Embryonic facial prominence (tissue), 1 donor: ENCODE measurements at regions not wholly inside any gene's neighbourhood (a gene's known extent, or its start where the extent isn't known, plus 50 kb on each side); places are given as distances from the start of the nearest gene placed in this dataset.
"Not testable (repeated sequence)": the region's sequence is repeated elsewhere in the genome, so short reads cannot be mapped to it uniquely, and the experiment has no call there.

ENCODE experiments used
- DNase-seq: peaks from one replicate; pipeline ENCODE4 v3.0.0-alpha.2; 2016; ENCODE audit errors: extremely low spot score

GRCh38 chr20:52049001-52049731 lies 142.4 kb downstream of the ZFP64 start:
- no peak for DNase-seq

DNA sequence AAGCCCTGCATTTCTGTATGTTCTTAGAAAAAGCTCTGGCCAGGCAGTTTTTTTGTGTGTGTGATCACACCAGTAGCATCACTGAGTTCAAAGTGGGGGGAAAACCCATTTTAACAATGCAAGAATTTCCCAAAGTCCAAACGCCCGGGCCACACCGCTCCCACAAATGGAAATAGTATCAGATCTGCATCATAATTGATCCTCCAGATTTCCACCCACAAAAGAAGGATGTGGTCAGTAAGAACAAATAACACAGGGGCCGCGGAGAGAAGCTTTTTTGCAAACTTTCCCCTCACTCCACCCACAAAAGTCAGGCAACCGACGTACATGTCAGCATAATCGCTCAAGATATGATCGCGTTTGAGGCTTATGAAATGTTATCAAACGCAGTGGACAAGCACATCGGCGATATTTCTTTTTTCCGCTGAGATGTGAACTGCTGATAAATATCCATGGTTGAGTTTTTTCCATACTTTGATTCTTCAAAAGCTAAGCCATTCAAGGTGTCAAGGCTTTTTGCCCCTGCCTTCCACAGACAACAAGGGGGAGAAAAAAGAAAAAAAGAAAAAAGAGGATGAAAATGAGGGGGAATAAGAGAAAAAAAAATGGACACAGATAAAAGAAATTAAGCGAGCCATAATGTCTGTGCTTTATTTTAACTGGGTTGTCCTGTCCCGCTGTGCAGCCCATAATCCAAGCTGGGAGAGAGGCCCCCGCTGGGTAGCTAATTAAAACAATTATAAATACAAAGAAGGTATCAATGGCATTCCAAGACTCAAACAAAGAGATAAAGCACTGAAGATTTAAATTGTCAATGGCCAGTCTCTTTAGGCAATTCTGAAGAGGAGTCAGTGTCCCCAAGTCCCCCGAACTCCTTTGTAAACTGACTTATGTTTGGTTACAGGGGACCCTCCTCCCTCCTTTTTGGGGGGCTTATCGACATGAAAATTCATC lies 143.5 kb downstream of the ZFP64 start:
- no peak for DNase-seq

- DNase-seq: no peak
Observed at GRCh38 chr20:52041966-52042365, 149.6 kb downstream of the ZFP64 start.

- DNase-seq: no peak
Observed at GRCh38 chr20:52039790-52040189, 151.8 kb downstream of the ZFP64 start.

DNA sequence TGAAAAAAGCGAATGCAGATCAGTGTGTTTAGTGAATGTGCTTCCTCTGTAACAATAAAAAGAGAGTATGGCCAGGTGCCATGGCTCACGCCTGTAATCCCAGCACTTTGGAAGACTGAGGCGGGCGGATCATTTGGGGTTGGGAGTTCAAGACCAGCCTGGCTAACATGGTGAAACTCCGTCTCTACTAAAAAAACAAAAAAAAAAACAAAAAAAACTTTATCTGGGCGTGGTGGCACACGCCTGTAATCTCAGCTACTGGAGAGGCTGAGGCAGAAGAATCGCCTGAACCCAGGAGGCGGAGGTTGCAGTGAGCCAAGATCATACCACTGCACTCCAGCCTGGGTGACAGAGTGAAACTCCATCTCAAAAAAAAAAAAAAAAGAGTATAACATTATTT lies 152.9 kb downstream of the ZFP64 start:
- not testable (repeated sequence) for DNase-seq

DNA sequence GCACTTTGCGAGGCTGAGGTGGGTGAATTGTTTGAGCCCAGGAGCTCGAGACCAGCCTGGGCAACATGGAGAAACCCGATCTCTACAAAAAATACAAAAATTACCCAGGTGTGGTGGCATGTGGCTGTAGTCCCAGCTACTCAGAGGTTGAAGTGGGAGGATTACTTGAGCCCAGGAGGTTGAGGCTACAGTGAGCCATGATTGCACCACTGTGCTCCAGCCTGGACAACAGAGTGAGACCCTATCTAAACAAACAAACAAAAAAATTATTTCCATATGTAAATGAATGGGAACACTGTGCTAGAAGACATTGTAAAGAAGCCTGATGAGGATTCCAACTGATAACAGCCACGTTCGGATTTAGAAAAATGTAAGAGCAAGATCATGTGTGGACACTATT lies 154.2 kb downstream of the ZFP64 start:
- no peak for DNase-seq

GRCh38 chr20:52035977-52036376 lies 155.6 kb downstream of the ZFP64 start:
- DNase-seq: no peak

DNA sequence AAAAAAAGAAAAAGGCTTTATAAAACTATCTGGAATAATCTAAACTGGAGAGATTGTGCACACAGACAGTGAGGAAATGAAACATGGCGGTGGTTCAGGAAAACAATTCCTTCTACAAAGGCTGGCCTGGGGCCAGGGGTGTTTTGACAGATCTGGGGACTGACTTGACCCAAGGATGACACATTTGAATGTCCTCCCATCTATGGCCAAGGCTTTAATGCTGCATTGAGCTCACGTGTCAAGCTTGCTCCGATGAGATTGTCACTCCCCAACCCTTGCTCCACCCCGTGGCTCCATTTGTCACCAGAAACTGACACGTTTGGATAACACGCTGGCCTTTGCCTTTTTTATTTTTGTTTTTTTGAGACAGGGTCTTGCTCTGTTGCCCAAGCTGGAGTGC lies 156.1 kb downstream of the ZFP64 start:
- DNase-seq: no peak

DNA sequence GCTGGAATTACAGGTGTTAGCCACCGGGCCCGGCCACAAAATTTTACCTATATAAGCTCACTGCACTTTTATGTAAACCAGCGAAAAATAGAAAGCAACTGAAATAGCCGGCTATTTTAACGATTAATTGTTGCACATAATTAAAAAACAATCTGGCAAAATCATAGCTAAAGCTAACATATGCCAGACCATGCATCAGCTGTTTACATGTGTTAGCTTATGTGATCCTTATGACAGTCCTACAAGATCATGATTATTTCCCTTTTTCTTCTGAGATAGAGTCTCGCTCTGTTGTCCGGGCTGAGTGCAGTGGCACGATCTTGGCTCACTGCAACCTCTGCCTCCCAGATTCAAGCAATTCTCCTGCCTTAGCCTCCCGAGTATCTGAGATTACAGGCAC lies 157.0 kb downstream of the ZFP64 start:
- no peak for DNase-seq

GRCh38 chr20:52033313-52033712 lies 158.3 kb downstream of the ZFP64 start:
- no peak for DNase-seq

- not testable (repeated sequence) for DNase-seq
Observed at GRCh38 chr20:52032304-52032683, 159.3 kb downstream of the ZFP64 start.

DNA sequence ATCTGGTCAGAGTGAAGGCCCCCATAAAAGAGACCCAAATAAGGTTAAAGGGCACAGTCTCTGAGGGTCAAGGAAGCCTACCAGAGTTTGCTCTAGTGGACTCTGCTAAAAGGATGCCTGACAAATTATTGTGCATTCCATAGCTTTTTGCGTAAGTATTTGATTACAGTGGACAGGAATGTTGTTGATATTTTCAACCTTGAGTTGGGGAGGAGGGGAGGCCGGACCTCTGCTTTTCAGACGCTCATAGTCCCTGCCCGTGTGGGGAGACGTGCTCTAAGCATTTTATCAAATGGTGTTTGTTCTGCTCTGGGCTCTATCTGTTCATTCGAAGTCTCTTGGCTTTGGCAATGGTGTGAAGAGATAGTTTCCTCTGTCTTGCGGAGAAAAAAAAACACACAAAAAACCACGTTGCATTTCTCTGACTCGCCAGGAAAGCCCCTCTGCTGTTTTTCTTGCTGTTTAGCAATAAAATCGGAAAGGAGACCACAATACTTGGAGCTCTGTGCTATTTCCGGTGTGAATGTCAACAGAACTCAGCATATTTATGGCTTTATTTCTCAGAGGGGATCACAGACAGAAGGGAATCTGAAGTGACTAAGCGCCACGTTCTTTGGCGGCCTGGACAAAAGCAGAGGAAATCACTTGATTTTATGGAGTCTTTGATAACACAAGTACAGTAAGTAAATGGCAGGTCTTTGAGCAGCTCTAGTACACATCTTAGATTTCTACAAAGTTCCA lies 159.8 kb downstream of the ZFP64 start:
- no peak for DNase-seq

DNA sequence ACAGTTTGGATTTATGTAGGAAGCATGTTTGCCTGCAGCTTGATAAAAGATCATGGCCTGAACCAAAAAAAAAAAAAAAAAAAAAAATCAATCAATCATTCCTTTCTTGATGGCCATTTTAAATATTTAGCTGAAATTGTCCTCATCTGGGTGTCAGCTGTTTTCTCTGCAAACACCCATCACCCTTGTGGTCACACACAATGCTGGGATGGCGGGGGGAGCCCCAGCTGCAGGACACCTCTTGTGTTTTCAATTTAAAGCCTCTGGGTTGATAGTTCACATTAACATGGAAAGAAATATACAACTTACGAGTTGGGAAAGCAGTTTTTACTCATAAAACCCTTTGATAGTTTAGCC lies 160.4 kb downstream of the ZFP64 start:
- no peak for DNase-seq

DNA sequence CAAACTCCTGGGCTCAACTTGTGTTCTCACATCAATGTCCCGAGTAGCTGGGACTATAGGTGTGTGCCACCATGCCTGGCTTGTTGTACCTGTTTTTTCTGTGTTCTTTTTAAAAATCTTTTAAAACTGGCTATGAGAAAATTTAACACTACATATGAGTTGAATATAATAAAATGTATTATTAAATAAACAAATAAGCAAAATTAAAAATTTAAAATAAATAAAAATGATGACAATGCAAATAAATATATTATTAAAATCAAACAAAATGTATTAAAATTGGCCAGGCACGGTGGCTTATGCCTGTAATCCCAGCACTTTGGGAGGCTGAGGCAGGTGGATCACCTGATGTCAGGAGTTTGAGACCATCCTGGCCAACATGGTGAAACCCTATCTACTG lies 162.4 kb downstream of the ZFP64 start:
- DNase-seq: not testable (repeated sequence)

- DNase-seq: no peak
Observed at GRCh38 chr20:52025938-52026337, 165.6 kb downstream of the ZFP64 start.

- DNase-seq: no peak
Observed at GRCh38 chr20:52019313-52019712, 172.3 kb downstream of the ZFP64 start.

DNA sequence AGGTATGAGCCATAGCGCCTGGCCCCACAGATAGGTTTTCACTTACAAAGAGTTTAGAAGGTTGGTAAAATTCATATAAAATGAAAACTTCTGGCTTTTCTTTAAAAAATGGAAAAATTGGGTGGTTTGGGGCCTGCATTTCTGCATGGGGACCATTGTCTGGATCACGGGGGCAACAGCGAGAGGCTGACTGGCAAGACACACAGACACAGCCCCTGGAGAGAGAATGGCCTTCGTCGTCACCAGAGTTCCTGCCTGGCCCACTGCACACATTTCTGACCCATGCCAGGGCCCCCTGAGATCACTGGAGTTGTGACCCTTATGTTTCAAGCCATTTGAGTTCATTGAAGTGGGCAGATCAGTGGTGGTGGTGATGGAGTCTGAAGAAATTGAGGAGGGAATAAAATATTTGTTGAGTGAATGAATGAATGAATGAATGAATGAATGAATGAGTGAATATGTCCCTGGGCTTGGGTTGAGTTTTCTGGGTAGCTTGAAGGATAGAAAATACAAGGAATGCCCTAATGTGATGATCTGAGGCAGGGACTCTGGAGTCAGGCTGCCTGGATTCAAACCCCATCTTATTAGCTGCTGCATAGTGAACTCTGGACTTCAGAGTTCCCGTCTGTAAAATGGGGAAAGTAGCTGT lies 173.8 kb downstream of the ZFP64 start:
- no peak for DNase-seq

GRCh38 chr20:52016022-52016421 lies 175.6 kb downstream of the ZFP64 start:
- DNase-seq: no peak

DNA sequence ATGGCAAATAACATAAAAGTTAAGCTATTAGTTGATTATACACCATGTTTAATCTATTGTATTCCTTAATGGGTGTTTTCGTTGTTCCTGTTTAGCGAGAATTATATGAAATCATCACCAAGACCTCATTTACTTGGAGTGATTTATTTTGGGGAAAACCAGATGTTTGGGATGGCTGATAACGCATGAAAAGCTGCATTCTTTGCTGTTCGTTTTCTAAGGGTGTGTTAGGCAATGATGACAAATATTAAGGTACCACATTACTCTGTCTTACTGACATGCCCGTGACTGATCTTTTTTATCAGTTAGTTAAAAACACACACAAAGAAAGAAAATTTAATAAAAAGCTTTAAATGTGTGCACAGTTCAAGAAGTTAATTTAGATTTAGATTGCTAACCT lies 176.4 kb downstream of the ZFP64 start:
- DNase-seq: no peak

DNA sequence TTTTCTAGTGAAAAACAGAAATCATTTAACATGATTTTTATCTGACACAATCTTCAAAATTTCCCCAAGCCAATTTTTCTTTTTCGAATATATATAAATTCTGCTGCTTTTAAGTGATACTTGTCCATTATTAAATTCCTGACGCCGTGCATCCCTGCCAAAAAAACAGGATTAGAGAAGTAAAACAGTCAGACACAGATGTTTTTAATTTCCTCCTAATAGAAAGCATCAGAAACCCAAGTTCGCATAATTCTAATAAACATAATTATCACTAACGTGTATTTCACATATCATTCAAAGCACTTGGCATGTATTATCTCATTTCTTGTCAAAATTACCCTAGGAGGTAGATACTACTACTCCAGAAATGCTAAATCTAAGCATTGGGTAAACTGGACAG lies 179.5 kb downstream of the ZFP64 start:
- no peak for DNase-seq

DNA sequence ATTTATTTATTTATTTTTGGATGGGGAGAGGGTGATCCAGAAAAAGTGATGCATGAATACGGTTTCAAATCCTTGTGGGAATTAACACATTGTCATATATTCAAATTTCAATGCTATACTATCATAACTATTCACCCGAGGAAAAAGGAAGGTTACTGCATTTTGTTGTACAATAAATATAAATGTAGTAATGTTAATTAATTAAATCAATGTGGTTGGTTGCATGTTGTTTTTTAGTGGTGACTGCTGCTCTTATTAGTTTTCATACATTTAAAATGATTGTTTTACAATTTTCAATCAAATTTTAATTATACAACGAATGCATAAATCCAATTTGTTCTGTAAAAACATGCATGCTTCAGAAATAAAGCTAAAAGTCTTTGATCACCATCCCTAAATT lies 180.5 kb downstream of the ZFP64 start:
- no peak for DNase-seq

GRCh38 chr20:52010541-52010940 lies 181.0 kb downstream of the ZFP64 start:
- no peak for DNase-seq
